ENCODE measurements at regions not wholly inside any gene's neighbourhood (a gene's known extent, or its start where the extent isn't known, plus 50 kb on each side); places are given as distances from the start of the nearest gene placed in this dataset.

DNA sequence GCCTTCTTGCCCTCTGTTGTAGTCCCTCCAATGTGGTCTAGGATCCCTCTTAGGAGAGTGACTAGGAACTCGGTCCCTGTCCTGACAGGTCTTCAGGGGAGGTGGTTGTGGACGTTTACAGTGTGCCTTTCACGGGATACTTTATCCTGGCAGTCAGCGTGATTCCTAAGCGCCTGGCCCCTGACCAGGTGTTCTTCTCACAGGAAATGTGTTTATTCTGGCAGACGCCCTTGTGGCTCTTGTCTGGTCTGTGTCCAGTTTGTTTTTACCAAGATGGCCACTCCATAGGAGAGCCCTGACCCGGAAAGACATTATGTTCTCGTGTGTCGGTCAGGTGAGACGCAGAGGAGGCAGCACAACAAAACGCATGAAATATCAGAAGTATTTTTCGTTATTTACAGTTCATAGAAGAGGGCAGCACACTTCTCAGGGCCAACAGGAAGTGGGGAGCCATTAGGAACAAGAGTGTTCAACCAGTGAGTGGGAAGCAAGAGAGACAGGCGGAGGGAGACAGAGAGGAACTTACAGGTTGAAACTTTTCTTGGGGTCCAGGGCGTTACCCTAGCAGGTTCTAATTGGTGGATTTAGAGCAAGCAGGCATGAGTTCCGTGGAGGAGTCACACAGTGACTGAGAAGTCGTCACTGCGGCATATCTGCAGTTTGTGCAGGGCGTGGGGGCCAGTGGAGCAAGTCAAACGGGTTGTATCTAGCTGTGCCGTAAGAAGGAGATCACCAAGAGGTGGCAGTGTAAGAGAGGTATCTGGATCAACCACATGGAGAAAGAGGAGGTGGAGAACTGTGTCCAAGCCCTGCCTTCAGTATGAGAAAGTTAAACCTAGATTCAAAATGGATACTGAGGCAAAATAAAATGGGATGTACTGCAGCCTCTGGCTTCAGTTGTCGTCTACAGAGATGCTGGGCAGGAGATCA, 412.9 kb downstream of the ZSWIM6 start:
- no peak for DNase-seq

DNA sequence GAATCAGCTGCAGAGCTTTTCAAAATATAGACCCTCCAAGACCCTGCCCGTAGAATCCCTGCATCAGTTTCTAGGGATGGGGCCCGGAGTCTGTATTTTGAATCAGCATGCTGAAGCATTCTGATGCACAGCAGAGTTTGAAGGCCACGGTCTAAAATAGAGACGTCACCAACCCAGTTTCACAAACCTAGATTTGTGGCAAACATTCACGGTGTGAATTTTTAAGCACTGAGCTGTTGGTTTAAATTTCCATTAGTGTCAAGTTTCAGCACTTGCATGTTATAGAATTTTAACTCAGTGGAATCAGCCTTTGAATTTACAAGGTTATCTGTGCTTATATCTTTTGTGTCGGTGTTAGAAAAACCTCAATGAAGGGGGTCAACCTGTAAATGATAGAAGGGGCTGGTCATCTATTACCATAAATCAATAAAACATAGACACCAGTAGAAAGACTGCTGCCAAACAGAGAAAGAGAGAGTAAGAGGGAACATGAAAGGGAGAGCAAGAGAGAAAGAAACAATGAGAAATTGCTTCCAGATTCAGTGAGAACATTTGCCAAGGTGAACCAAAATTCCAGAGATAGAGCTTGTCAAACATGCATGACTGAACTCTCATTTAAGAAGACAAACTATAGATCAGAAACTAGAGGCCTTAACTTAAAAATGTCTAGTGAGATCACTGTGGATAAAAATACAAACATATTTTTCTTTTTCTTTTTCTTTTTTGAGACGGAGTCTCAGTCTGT, 414.9 kb downstream of the ZSWIM6 start:
- no peak for DNase-seq

DNA sequence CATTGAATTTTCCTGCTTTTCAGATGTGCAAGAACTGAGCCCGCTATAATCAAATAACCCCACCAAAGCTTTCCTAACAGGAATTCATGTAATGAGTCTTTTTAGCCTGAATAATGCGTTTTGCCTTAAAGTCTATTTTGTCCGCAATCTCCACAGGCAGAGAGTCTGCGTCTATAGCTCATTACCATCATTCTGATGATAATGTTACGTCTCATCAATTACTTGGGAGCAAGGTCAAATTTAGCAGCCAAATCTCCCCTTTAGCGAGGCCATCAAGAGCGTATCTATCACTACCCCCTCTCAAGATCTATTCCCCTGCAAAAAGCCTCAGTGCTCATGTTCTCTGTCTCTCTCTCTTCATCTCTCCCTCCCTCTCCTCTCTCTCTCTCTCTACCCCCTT, 416.1 kb downstream of the ZSWIM6 start:
- no peak for DNase-seq

DNA sequence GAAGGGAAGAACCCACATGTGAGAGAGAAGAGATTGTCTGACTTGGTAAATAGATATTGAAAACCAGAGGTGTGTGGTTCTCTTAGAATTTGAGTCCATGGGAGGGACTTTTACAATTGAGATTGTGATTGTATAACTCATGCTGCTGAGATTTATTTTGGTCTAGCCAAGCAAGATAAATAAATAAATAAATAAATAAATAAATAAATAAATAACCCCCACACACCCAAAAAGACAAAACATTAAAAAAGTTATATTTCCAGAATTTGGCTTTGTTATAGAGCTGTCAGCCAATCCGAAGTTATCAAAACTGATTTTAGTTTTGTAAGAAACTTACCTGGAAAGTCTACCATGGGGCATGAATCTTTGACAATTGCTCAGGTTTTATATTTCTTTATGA, 416.6 kb downstream of the ZSWIM6 start:
- no peak for DNase-seq

DNA sequence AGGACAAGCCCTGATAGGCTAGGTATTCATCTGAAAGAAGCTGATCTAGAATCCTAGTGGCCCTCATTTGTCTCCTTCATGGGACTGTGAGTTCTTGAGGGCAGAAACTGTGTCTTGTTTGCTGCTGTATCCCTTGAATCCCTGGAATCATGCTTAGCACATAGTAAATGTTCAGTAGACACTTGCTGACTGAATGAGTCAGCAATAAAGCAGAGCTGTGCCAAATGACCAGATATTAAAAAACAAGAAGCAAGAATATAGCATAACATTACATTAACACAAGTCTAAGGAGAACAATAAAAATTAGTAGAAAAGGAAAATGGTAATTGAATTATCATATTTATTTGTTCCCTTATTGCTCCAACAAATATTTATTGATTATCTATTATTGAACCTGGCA, 420.5 kb downstream of the ZSWIM6 start:
- no peak for DNase-seq

DNA sequence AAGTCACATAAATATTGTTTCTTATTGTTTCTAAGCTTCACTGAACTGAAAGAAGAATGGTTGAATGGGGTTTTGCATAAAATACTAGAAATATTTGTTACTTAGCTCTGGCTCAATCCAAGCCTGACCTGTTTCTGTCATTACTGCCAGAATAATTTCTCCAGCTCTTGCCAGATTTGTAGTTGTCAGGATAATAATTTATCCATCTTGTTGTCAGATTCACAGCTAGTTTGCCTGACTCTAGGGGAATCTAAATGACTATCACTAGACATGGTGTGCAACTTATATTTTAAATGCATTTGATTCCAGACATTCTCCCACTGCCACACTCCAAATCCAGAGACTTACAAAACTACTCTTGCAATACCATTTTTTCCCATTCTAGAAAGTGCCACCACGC, 422.7 kb downstream of the ZSWIM6 start:
- DNase-seq: no peak

DNA sequence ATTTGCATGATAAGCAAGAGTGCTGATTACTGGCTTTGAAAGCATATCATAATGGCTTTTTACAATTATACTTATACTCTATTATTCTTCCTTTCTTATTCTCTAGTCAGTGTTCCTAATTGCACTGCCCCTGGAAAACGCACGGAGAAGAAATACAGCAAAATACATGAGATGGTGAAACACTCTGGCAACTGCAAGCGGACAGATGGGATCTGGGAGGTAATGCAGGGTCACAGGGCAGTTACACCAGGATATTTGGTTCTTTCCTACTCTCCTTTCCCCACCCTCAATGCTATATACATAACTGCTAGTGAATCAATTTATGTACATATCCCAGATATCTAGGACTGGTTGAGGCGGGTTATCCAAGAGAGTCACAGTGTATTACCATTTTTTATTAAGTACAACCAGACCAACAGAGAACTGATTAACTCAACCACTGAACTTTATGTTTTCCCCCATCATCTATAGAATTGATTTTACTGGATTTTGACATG, 423.7 kb downstream of the ZSWIM6 start:
- no peak for DNase-seq

DNA sequence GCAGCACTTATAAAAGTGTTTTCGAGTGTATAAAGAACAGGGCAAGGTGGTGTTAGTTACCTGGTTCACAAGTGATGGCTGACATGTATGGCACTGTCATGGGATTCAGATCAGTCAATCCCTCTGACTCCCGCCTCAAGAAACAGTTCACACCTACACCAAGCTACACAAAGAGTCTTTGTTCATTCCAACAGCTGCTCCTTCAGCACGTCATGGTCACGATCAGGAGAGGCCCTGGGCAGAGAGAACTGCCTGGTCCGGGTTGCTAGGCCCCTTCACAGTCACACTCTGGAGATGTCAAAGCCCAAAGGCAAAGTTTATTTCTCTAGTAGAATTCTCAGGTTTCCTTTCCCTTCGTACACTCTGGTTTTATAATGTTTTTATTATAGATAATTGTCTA, 426.7 kb downstream of the ZSWIM6 start:
- DNase-seq: no peak

DNA sequence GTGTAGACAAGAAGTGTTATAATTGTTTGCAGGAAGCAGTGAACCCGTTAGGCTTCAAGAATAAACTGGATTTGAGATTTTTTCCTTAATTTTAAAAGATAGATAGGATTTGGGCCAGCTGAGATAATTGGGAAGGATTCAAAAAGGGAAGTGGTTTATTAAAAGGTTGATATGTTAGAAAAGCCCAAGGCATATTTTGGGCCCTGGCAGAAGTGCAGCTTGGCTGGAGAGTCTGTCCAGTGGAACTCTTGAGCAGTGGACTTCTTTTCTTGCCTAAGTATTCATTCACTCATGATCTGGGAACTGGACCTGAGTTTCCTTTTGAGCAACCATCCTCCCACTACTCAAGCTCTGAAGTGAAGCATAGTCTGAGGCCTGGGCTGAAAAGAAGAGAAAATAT, 433.4 kb downstream of the ZSWIM6 start:
- DNase-seq: no peak

DNA sequence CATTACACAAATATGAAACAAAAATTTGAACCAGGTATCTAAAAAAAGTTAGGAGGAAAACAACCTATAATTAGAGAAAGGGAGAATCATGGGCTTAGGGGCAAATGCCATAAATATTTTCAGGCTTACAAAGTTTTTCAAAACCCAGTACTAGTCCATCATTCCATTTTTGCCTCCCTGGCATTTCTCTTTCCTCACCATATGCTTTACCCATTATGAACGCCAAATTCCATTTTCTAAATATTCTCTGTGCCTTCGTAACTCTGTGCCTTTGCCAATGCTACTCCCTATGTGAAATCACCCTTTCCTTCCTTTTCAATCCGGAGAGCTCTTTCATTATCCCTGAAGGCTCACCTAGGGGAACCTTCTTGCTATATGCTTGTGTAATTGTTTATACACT, 434.1 kb downstream of the ZSWIM6 start:
- DNase-seq: no peak

DNA sequence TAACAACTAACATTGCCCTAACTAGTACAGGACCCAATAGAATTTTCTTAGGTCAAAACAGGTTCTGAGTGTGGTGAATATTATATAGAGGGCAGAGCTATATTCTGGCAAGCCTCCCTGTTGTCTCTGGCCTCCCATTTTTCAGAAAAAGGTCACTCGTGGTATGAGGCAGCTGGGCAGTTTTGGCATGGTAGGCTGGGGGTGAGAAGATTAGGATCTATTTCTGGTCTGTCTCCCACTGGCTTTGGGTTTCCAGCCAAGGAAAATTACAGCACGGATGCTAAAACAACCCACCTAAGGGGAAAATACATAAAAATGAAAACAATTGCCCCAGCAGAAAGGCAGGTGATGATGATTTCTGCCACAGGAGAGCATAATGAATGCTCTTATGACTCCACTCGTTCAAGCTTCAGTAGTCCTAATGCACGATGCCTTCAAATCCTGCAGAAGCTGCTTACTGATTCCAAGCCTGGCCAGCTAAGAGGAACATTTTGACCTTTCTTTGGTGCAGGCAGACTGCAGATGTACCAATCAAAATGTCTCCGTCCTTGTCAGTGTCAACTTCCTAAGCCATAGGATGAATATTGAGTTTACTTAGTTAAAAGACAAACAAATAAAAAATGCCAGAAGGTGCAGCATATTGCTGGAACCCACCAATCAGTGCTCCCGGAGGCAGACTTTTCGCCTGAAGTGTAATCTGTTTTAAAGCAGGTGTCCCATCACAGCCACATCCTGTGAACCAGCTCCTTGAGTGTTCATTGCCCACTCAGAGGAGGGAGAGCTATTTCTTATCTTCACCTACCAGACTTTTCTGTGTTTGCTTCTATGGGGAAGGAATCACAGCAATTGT, 435.4 kb downstream of the ZSWIM6 start:
- DNase-seq: no peak

DNA sequence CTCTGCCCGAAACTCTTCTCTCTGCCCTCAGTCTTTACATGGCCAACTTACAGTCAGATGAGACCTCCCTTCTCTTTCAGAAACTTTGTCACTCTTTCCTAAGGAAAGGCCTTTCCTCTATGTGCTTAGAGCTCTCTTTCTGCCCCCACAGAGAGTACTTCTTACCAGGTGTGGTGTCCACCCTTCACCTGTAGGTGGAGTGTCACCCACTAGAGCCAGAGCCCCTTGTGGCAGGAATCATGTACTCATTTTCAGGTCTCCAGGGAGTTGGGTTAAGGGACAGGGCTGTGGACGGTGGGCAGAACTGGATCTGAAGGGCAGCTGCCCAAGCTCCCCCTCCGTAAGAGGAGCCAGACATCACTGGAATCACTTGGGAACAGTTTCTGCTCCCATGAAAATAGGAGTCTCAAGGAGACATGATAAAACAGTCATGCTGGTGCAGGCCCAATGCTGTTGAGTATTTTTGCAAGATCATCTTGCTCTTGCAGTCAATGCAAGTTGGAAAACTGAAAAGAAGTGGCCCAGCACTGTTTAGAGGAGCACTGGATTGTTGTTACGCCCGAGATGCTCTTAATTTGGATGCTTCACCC, 436.7 kb downstream of the ZSWIM6 start:
- no peak for DNase-seq

DNA sequence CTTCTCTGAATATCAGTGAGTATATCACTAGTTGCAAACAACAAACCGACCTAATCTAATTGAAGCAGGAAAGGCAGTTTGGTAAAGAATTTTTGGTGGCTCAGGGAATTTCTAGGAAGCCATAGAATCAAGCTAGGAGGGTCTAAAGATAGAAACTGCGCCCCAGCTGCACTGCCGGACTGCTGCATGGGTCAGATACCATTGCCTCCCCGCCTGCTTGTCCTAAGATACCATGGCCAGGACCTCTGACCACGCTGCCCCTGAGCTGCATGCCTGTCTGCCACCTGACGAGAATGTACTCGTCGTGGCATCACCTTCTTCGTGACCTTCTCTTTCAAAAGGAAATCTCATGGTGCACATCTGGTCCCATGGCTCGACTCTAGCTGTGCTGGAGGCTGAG, 439.0 kb downstream of the ZSWIM6 start:
- no peak for DNase-seq

DNA sequence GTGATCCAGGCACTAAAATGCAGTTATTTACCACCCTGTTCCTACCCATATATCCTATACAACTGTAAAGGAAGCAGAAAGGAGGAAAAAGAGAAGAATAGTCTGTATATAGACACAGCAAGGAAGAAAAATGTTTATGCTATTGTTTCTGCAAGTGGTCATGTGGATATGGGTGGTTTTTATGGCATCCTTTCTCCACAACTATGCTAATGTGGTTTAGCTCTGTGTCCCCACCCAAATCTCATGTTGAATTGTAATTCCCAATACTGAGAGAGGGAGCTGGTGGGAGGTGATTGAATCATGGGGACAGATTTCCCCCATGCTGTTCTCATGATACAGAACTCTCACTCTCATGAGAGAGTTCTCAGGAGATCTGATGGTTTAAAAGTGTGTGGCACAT, 439.8 kb downstream of the ZSWIM6 start:
- DNase-seq: no peak

DNA sequence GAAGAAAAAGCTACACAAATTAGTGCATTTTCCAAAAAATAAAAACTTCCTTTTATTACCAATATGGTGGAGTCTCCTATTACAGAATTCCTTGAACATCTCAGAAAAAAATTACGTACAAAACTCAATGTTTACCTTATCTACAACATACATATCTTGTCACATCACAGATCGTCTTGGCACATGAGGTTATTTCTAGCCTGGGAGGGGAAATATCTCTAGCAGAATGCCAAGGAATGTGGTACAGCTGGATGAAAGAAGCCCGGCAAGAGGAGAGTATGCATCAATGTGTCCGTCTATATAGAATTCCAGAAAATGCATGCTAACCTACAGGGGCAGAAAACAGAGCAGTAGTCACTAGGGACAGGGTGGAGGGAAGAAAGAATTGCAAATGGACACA, 443.8 kb downstream of the ZSWIM6 start:
- no peak for DNase-seq

DNA sequence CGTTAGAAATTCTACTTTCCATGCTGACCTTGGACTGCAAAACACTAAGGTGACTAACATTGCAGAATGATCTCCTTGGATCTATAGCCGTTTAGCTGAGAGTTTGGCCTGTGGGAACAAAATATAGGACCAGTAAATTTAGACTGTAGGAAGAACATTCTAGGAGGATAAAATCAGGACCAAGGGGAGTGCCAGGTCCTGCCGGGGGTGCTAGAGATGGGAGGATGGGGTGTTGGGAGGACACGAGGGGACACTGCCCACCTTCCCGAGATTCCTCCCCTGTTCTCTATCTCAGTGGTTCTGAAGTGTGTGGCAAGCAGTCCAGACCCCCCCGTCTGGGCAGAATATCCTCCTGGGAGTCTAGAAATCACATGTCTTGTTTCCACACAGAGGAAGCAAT, 445.2 kb downstream of the ZSWIM6 start:
- DNase-seq: no peak

DNA sequence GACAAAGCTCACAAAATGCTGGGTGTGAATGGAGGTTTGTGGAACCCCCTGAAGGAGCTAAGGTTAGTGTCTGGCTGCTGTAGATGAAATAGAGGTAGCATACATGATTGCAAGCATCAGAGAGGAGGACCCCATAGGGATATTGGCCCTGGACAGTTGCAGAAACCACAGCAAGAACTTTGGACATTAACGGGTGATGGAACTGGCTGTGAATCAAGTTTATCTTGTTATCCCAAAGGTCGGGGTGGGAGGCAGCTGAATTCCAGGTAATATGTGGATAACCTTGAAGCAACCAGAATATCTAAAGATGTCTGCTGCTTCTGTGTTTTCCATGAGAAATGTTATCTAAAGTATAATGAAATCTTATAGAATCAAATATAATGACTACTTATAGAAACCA, 447.7 kb downstream of the ZSWIM6 start:
- DNase-seq: no peak

DNA sequence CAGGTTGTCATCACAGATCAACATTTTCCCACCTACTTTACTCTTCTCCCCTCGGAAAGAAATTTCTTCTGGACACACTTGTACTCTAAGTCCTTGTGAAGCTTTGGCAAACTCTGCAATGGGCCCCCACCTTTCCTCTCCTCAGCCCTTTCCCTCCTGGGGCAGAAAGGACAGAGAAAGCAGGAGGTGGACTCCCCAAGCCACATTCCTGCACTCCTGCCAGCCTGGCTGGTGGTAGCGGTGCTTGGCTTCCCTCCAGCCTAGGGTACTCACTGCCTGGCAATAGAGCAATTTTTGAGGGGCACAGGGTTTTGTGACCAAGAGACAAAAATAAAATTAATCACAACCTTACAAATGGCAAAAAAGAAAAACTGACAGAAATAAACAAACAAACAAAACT, 451.4 kb downstream of the ZSWIM6 start:
- DNase-seq: no peak

DNA sequence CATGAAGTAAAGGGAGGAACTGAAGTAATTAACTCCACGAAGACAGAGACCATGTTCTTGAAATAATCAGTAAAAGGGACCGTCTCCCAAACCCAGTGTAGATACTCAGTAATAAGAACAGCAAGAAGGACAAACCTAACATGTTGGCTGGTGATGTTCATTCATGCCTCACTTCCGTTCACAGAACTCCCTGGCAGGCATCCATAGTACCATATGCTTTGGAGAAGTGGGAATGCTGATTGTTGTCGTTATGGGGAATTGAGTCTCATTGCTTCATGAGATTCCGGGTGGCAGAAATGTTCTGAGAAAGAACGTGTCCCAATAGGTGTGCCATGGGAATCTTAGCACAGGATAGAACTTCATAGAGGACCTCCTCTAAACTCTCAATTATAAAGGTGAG, 452.3 kb downstream of the ZSWIM6 start:
- DNase-seq: no peak

DNA sequence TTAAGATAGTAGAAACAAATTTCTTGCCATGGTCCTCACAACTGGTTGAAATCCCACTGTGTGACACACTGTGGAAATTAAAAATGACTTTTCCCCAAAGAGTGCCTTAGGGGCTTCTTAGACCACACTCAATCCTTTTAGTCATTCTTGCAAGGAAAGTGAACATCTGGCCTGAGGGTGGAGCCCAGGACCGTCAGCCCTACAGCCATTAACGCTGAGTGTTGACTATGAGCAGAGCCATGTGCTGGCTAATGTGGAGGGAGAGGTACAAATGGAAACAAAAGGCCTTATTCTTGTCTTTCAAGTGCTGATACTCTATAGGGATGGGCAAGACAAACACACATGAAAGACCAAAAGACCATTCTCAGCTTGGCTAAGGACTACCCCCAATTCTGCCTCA, 456.5 kb downstream of the ZSWIM6 start:
- DNase-seq: no peak

DNA sequence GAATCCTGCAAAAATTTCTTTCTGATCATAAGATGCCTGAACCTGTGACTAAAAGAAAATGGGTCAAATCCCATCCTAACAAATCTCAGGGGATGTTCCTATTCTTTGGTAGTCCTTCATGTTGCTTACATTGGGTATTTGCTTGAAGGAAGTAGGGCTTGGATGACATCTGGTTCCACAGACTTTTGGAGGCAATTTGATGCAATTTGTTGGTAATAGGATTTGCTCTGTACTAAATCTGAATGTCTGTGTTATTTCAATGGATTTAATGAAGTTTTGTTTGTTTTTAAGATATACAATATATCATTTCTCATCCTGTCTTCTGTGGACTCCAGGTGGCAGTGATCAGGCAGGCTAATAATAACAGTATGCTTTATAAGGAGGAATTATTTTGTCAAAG, 457.9 kb downstream of the ZSWIM6 start:
- DNase-seq: no peak

DNA sequence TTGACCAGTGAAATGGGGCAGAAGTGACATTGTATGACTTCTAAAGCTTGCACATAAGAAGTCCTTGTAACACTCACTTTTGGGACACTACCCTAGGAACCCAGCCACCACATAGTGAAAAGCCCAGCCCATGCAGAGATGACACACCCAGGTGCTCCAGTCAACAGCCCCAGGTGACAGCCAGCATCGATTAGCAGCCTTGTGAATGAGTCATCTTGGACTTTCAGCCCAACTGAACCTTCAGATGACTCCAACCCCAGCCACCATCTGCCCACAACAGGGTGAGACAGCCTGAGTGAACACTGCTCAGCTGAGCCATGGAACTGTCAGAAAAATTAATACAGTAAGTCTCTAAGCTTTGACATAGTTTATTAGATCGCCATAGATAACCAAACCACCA, 458.6 kb downstream of the ZSWIM6 start:
- no peak for DNase-seq

DNA sequence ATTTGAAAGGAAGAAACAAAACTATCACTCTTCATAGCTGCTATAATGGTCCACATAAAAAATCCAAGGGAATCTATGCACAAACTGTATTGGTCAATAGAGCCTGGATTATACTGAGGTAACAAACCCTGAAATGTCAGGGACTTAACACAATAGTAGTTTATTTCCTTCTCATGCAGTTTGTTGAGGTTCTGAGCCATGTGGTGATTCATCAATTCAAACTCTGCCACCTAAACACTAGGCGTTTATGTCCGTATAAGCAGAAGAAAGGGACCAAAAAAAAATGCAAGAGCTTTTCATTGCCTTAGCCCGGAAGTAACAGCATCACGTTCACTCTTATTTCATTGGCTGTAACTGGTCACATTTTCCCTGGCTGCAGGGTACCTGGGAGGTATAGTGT, 464.7 kb downstream of the ZSWIM6 start:
- DNase-seq: no peak
